Heart left ventricle (tissue), 16 donors: ENCODE measurements at regions not wholly inside any gene's neighbourhood (a gene's known extent, or its start where the extent isn't known, plus 50 kb on each side); places are given as distances from the start of the nearest gene placed in this dataset.

Experiments
- ATAC-seq, 4 donors: fragments of 200-7000 bp; cut with Tn5 transposase; one replicate each; pipeline ENCODE4 v1.9.1; 2020 to 2022; ENCODE audit warnings: moderate library complexity in 4 of 4, mild to moderate bottlenecking in 3 of 4, moderate number of reproducible peaks in 1 of 4
- DNase-seq, 5 donors: peaks; one replicate each; pipeline ENCODE4 v3.0.0-alpha.2; 2020
- H3K27ac ChIP-seq, 12 donors: fragments of 200-600 bp; sonication (generic) in 4 of 12; one replicate each; pipeline versions ENCODE4 v1.5.0 to v1.8.0; 2016 to 2022; ENCODE audit warnings: mild to moderate bottlenecking in 2 of 12
- H3K27me3 ChIP-seq, 9 donors: fragments of 200-600 bp; sonication (generic) in 2 of 9; one replicate each; pipeline versions ENCODE4 v1.5.1 to v1.8.0; 2016 to 2022; ENCODE audit warnings: mild to moderate bottlenecking in 3 of 9
- H3K36me3 ChIP-seq, 9 donors: fragments of 200-600 bp; sonication (generic) in 2 of 9; one replicate each; pipeline versions ENCODE4 v1.5.0 to v1.8.0; 2018 to 2022; ENCODE audit warnings: mild to moderate bottlenecking in 2 of 9
- H3K4me1 ChIP-seq, 12 donors: fragments of 200-600 bp; sonication (generic) in 4 of 12; one replicate each; pipeline versions ENCODE4 v1.5.0 to v1.8.0; 2016 to 2022; ENCODE audit warnings: mild to moderate bottlenecking in 3 of 12
- H3K4me3 ChIP-seq, 12 donors: fragments of 200-600 bp; sonication (generic) in 4 of 12; one replicate each; pipeline versions ENCODE4 v1.5.0 to v1.8.0; 2017 to 2022; ENCODE audit warnings: mild to moderate bottlenecking in 9 of 12, moderate library complexity in 4 of 12
- H3K9me3 ChIP-seq, 12 donors: fragments of 200-600 bp; sonication (generic) in 4 of 12; one replicate each; pipeline versions ENCODE4 v1.5.0 to v1.8.0; 2016 to 2022; ENCODE audit warnings: mild to moderate bottlenecking in 1 of 12
- CTCF ChIP-seq, 12 donors: fragments of 200-600 bp; sonication (generic) in 4 of 12; IDR thresholded peaks; one replicate each; pipeline versions ENCODE4 v1.5.0 to v1.8.0; 2018 to 2022; ENCODE audit warnings: antibody characterized with exemption in 12 of 12, mild to moderate bottlenecking in 5 of 12
- POLR2A ChIP-seq, 2 donors: fragments of 450-650 bp; IDR thresholded peaks; one replicate each; pipeline ENCODE4 v1.6.1; 2017; ENCODE audit warnings: antibody characterized with exemption in 2 of 2, mild to moderate bottlenecking in 2 of 2, moderate library complexity in 2 of 2
- WGBS, 4 donors: extraction: QIAGEN DNeasy Blood & Tissue Kit in 2 of 4; methylation state at CpG; one replicate each; pipeline versions ENCODE4 v1.1.5 to v1.1.7; 2013 to 2018; 5-methylcytosine and 5-hydroxymethylcytosine counted together
- intact Hi-C, 10 donors: fragments of 100-400 bp; cut with DNase I; formaldehyde crosslinking; loops; one replicate each; pipeline versions ENCODE4 v1.11.1 to v1.14.2; 2022
- donor health status: ischemic (EF 13 %, LVEDD 7.1; RV severe dilation, severe dysfunction).
- donor health status: healthy with polysubstance abuse.
- donor health status: DM: no; HTN: yes; CAD: no.
- donor health status: DM: no; HTN: no; CAD: no.
- donor health status: ischemic (EF 25% LVEDD 6.9; RV normal size, moderate dysfunction).
- donor health status: ischemic (EF 25% LVEDD 5.7; RV mildly dilated, moderate dysfunction).
- donor health status: healthy.
- donor health status: DM: yes; HTN: yes; CAD: no.
- donor health status: ischemic (EF 35%, LVEDD 5.7; RV mildly dilated, moderate dysfunction).
- donor health status: nonischemic (EF 11% LVEDD 7.7; RV severe dilation, severe dysfunction).
- donor health status: DM: yes; HTN: yes; CAD: no.
- donor health status: PGD.
- donor health status: ischemic (EF 29% LVEDD 5.4; RV normal size, mild dysfunction).
- donor health status: nonischemic (EF 23%, LVEDD 6.1; RV moderate dilation, normal function).

- no peaks in the 10 kb centered on the region for H3K9me3 ChIP-seq
- H3K27ac ChIP-seq = no peak overlapping the region
- peaks cover 0 to 21% (median 3%) of the 10 kb centered on the region in 9 donors for H3K27me3 ChIP-seq
- intact Hi-C loops = loop anchor here in 1 of 10 donors (5.0 kb wide), 1 partner anchor 323 kb away; no protein-coding TSS in a partner anchor
- 80 to 92% (median 89%) methylated on average over 3 of the region's 3 CpGs for WGBS, 4 donors
- no peak for TF ChIP-seq POLR2A (IDR thresholded peaks at IDR 0.05)
- TF ChIP-seq CTCF (IDR thresholded peaks at IDR 0.05) = no peak
- no peaks in the 10 kb centered on the region for H3K4me1 ChIP-seq
- H3K36me3 ChIP-seq = no peaks in the 10 kb centered on the region
- no peak overlapping the region for H3K4me3 ChIP-seq
- DNase-seq (no peak), ATAC-seq (no peak)
Observed at GRCh38 chr1:177444997-177445746, 274.4 kb downstream of the BRINP2 start.

- H3K27ac ChIP-seq = no peak overlapping the region
- H3K9me3 ChIP-seq = no peaks in the 10 kb centered on the region
- DNase-seq (no peak), ATAC-seq (no peak)
- TF ChIP-seq POLR2A (IDR thresholded peaks at IDR 0.05) (no peak), CTCF (IDR thresholded peaks at IDR 0.05) (no peak)
- intact Hi-C loops = loop anchor here in 1 of 10 donors (5.0 kb wide), 1 partner anchor 321 kb away; no protein-coding TSS in a partner anchor
- H3K36me3 ChIP-seq = no peaks in the 10 kb centered on the region
- H3K27me3 ChIP-seq = peaks cover 0 to 21% (median 6%) of the 10 kb centered on the region in 9 donors
- no peaks in the 10 kb centered on the region for H3K4me1 ChIP-seq
- H3K4me3 ChIP-seq = no peak overlapping the region
- WGBS, 4 donors = 55 to 67% (median 60%) methylated on average over 3 of the region's 3 CpGs
Observed at GRCh38 chr1:177443003-177443402, 272.2 kb downstream of the BRINP2 start.

- peaks cover 0 to 21% (median 6%) of the 10 kb centered on the region in 9 donors for H3K27me3 ChIP-seq
- H3K9me3 ChIP-seq = no peaks in the 10 kb centered on the region
- intact Hi-C loops = loop anchor here in 1 of 10 donors (5.0 kb wide), 1 partner anchor 320 kb away; no protein-coding TSS in a partner anchor
- no peak for TF ChIP-seq POLR2A (IDR thresholded peaks at IDR 0.05)
- DNase-seq (no peak), ATAC-seq (no peak)
- no peak overlapping the region for H3K4me3 ChIP-seq
- H3K36me3 ChIP-seq = no peaks in the 10 kb centered on the region
- no peaks in the 10 kb centered on the region for H3K4me1 ChIP-seq
- no peak overlapping the region for H3K27ac ChIP-seq
- 54 to 70% (median 60%) methylated on average over 6 of the region's 6 CpGs for WGBS, 4 donors
Observed at GRCh38 chr1:177442584-177442983, 271.8 kb downstream of the BRINP2 start.

GRCh38 chr1:177441281-177441680, 270.5 kb downstream of the BRINP2 start:
- WGBS, 4 donors = 81 to 87% (median 83%) methylated on average over 1 of the region's 1 CpG
- ATAC-seq (no peak), DNase-seq (no peak)
- no peaks in the 10 kb centered on the region for H3K9me3 ChIP-seq
- no peak for TF ChIP-seq POLR2A (IDR thresholded peaks at IDR 0.05)
- no peak for TF ChIP-seq CTCF (IDR thresholded peaks at IDR 0.05)
- intact Hi-C loops = loop anchor here in 1 of 10 donors (5.0 kb wide), 1 partner anchor 319 kb away; no protein-coding TSS in a partner anchor
- peaks cover 0 to 21% (median 6%) of the 10 kb centered on the region in 9 donors for H3K27me3 ChIP-seq
- H3K4me3 ChIP-seq = no peak overlapping the region
- no peaks in the 10 kb centered on the region for H3K4me1 ChIP-seq
- no peaks in the 10 kb centered on the region for H3K36me3 ChIP-seq
- no peak overlapping the region for H3K27ac ChIP-seq
